GM18861 (cell line): ENCODE measurements at regions not wholly inside any gene's neighbourhood (a gene's known extent, or its start where the extent isn't known, plus 50 kb on each side); places are given as distances from the start of the nearest gene placed in this dataset.
"Not testable (repeated sequence)": the region's sequence is repeated elsewhere in the genome, so short reads cannot be mapped to it uniquely, and the experiment has no call there.

ENCODE experiments used
- ATAC-seq: cut with Tn5 transposase; IDR thresholded peaks from one replicate; pipeline ENCODE4 v1.9.1; 2021; ENCODE audit not compliant: unreplicated experiment

GRCh38 chr11:10973416-10973815 lies 115.6 kb upstream of the ZBED5 start:
- no peak for ATAC-seq

GRCh38 chr11:10970926-10971325 lies 113.1 kb upstream of the ZBED5 start:
- ATAC-seq = no peak

DNA sequence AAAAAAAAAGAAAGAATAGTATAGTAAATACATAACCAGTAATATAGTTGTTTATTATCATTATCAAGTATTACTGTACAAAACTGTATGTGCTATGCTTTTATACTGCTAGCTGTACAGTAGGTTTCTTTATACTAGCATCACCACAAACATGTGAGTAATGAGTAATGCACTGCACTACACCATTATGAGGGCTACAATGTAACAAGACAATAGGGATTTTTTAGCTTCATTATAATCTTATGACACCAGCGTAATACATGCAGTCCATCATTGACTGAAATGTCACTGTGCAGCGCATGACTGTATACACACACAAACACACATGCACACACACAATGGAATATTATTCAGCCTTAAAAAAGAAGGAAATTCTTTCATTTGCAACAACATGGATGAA lies 111.5 kb upstream of the ZBED5 start:
- no peak for ATAC-seq

GRCh38 chr11:10956884-10957283 lies 99.0 kb upstream of the ZBED5 start:
- not testable (repeated sequence) for ATAC-seq

- no peak for ATAC-seq
These were observed 97.8 kb upstream of the ZBED5 start for GRCh38 chr11:10955616-10956015.

DNA sequence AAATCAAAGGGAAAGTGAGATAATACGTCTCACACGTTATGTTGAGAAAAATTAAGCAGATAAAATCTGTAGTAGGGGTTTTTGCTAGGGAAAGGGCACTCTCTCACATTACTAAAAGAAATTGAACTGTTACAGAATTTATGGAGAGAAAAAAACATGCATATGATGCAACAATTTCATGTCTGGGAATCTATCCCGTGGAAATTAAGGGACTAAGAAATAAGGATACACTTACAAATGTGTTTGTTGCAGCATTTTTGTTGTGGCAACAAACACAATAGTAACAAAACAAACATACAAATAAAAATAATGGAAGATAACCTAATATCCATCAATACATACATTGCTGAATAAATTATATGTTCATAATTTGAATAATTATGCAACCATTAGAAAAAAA lies 96.3 kb upstream of the ZBED5 start:
- no peak for ATAC-seq

GRCh38 chr11:10952872-10953271 lies 95.0 kb upstream of the ZBED5 start:
- no peak for ATAC-seq

DNA sequence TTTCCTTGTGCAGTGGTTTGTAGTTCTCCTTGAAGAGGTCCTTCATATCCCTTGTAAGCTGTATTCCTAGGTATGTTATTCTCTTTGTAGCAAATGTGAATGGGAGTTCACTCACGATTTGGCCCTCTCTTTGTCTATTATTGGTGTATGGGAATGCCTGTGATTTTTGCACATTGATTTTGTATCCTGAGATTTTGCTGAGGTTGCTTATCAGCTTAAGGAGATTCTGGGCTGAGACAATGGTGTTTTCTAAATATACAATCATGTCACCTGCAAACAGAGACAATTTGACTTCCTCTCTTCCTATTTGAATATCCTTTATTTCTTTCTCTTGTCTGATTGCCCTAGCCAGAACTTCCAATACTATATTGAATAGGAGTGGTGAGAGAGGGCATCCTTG lies 90.1 kb upstream of the ZBED5 start:
- ATAC-seq = not testable (repeated sequence)

- ATAC-seq = no peak
These were observed 88.2 kb upstream of the ZBED5 start for GRCh38 chr11:10946072-10946471.

DNA sequence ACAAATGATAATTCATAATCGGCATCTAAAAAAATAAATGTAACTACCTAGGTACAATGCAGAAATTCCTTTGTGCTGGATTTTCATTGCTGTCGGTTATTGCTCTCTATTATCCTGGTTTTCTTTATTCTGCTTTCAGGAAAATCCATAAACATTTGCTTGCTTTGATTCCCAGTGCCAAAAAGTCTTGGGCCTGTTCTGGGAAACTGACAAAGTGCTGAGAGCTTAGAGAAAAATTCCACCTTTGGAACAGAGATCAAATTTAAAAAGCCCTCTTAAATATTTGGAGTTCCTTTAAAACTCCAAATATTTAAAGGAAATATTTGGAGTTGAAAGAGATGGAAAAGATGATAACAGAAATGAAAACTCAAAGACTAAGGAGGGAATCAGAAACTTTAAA lies 87.3 kb upstream of the ZBED5 start:
- ATAC-seq = no peak

DNA sequence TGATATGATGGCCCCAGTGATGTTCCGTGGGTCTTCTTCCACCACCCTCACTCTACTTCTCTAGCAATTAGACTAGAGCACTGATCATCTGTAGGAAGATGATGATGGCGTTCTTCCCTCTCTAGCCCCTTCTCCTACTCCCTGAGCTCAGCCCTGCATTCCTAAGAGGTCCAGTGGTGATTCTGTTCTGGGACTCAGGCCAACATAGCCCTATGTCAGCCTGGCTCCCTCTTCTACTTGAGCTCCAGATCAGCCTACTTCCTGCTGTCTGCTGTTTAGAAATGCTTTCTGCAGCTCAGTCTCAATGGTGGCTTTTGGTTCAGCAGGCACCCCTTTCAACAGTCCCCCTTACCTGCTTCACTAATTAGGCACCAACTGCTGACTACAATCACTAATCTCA lies 86.1 kb upstream of the ZBED5 start:
- ATAC-seq = no peak

GRCh38 chr11:10942620-10943019 lies 84.8 kb upstream of the ZBED5 start:
- ATAC-seq = no peak

DNA sequence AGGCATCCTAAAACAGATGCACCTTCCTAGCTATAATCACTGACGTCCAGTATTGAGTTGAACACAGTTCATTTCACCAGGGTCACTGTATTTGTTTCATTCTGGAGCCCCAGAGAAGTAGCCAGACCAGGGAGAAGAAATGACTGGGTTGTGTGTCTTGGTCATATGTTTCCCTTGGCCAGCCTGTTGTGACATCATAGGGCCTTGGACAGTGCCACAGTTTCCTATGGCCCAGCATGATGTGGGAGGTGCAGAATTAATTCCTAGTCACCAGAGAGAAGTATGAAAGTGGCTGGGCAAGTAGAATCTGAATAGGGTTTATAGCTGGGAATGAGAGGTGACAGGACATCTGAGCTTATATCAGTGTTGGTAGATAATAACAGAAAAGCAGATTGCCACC lies 84.0 kb upstream of the ZBED5 start:
- no peak for ATAC-seq

DNA sequence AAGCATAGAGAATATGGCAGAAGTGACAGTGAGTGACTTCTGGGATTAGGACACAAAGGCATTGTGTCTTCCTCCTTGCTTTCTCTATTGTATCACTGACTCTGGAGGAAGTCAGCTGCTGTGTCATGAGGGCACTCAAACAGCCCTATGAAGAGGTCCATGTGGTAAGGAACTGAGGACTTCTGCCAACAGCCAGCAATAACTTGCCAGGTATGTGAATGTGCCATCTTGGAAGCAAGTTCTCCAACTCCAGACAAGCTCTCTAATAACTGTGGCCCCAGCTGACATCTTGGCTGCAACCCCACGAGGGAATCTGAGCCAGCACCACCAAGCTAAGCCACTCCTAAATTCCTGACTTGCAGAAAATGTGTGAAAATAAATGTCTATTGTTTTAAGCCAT lies 83.6 kb upstream of the ZBED5 start:
- no peak for ATAC-seq

- no peak for ATAC-seq
These were observed 81.0 kb upstream of the ZBED5 start for GRCh38 chr11:10938650-10939387.

DNA sequence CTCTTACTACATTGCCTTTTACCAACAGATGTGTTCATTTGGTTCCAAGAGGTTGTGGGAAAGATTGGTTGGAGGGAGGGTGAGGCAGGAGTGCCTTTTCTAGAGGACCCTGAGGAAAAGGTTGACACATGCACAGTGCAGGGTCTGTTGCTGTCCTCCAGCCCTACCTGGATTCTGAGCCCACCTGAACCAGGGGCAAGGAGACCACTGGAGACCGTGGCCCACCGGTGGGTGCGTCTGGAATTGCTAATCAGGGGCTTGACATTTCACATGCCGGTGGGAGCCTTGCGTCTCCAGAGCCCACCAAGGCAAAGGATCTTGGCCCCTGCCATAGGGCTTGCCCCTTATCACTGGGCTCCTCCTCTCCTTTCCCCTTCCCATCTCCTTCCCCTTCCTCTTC lies 80.4 kb upstream of the ZBED5 start:
- no peak for ATAC-seq

DNA sequence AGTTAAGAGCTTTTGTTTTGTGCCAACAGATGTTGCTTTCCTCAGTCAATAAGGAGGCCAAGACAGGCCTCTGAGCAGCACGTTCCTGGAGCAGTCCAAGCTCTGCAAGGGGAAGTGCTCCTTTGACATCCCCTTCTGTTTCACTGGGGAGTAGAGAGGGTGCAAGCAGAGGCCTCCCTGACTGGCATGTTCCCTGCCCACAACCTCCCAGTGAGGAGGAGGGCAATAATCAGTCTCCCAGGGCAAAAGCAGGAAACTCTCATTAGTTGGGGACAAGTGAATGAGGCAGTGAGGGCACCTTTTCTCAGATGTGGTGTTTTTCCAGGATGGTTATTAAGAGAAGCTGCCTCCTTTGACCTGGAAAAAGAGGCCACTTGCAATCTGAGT lies 79.5 kb upstream of the ZBED5 start:
- no peak for ATAC-seq

DNA sequence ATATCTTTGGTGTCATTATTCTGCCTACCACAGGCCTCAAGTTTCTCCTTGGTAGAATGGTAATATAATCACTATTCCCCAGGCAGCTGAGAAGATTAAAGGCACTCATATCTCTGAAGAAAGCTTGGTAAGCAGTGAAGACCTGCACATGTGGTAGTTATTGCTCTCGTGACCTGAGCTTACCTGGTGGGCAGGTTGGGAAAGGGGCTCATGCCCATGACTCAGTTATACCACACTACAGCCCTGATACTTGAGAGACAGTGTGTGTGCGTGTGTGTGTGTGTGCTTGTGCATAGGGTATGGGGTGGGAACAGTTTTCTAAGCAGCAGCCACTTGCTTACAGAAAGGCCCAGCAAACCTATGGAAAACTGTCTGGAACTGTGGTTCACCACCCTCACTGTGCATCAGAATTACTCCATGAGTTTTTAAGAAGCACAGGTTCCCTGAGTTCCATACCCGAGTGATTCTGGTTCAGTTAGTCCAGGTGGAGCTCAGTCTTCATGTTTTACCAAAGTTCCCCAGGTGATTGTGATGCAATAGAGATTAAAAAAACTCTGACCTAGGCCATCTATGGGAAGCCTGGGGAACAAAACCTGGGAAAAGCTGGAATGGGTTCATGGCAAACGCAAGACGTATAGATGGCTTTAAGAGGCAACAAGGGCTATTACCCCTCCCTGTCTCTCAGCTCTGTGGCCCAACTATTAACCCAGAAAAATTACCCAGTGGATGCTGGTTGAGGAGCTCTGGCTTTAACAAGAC lies 79.0 kb upstream of the ZBED5 start:
- no peak for ATAC-seq

- ATAC-seq = no peak
These were observed 77.2 kb upstream of the ZBED5 start for GRCh38 chr11:10935015-10935559.

- no peak for ATAC-seq
These were observed 76.5 kb upstream of the ZBED5 start for GRCh38 chr11:10934293-10934860.

- ATAC-seq = peak; percentile 77
These were observed 75.8 kb upstream of the ZBED5 start for GRCh38 chr11:10933455-10934292.
